ENCODE measurements at regions not wholly inside any gene's neighbourhood (a gene's known extent, or its start where the extent isn't known, plus 50 kb on each side); places are given as distances from the start of the nearest gene placed in this dataset.

DNA sequence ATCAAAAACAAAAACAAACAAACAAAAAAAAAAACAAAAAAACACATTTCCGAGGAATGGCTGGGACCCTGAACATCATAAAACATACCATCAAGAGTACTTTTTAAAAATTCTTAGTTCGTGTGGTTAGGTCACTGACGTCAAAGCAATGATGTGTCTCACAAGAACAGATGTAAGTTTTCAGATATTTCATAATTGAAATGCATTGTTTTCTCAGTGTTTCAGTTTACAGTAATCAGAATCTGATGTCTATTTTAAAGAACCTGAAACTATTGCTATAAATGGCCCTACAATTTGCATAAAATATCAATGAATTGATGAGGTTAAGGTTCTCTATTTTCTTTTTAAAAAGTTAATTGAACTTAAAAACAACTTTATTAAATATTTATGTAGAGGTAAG, 103.7 kb upstream of the HGF start:
- TF ChIP-seq POLR2A (IDR thresholded peaks at IDR 0.05; ENCODE audit: low read depth, low read length) (no peak), POLR2AphosphoS5 (IDR thresholded peaks at IDR 0.05; ENCODE audit: low read depth, low read length) (no peak), TAF1 (IDR thresholded peaks at IDR 0.05; ENCODE audit: borderline replicate concordance, low read depth, low read length) (no peak)
